ENCODE measurements at regions not wholly inside any gene's neighbourhood (a gene's known extent, or its start where the extent isn't known, plus 50 kb on each side); places are given as distances from the start of the nearest gene placed in this dataset.

GRCh38 chr11:92656783-92657182, 312.7 kb upstream of the MTNR1B start:
- TF ChIP-seq CTCF (IDR thresholded peaks at IDR 0.05; ENCODE audit: borderline replicate concordance, extremely low read depth, low read length, poor library complexity, severe bottlenecking), result no peak
- TF ChIP-seq EZH2 (IDR thresholded peaks at IDR 0.05; ENCODE audit: borderline replicate concordance, low read depth, low read length, severe bottlenecking), result no peak
